ENCODE measurements at regions not wholly inside any gene's neighbourhood (a gene's known extent, or its start where the extent isn't known, plus 50 kb on each side); places are given as distances from the start of the nearest gene placed in this dataset.
"Not testable (repeated sequence)": the region's sequence is repeated elsewhere in the genome, so short reads cannot be mapped to it uniquely, and the experiment has no call there.

DNA sequence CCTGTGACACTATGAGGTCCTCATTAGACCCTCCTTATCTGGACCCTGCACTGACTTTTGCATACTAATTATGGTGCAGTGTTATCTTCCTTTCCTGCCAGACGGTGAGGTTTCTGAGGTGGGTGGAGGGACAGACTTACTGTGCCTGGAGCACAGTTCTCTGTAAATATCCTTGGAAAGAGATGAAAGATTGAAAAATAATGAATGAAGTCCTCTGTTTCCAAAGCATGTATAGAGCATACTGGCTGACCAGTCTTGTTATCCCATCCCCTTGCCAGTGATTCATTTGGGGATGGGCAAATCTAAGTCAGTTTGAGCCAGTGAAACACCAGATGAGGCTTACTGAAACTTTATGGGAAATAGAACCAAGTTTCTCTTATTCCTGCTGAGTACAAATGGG lies 152.6 kb upstream of the HDDC2 start:
- POLR2A ChIA-PET: no interaction called here
- no peak for TF ChIP-seq CTCF (IDR thresholded peaks at IDR 0.05; ENCODE audit: control extremely low read depth, extremely low read depth, low read depth, missing control alignments)
- CTCF ChIA-PET: interaction anchor here (1.4 kb wide), 1 partner anchor 7 kb away, joined by 3 read pairs; no protein-coding TSS in a partner anchor
- no peak for DNase-seq (ENCODE audit: extremely low spot score)

DNA sequence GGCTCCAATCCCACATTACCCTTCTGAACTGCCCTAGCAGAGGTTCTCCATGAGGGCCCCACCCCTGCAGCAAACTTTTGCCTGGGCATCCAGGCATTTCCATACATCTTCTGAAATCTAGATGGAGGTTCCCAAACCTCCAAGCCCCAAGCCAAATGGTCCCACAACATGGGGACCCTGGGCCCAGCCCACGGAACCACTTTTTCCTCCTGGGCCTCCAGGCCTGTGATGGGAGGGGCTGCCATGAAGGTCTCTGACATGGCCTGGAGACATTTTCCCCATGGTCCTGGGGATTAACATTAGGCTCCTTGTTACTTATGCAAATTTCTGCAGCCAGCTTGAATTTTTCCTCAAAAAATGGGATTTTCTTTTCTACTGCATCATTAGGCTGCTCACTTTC lies 156.7 kb upstream of the HDDC2 start:
- POLR2A ChIA-PET; CTCF ChIA-PET; DNase-seq (ENCODE audit: extremely low spot score): not testable (repeated sequence)

GRCh38 chr6:125465332-125465731 lies 163.6 kb upstream of the HDDC2 start:
- DNase-seq (ENCODE audit: extremely low spot score); POLR2A ChIA-PET; CTCF ChIA-PET: not testable (repeated sequence)

DNA sequence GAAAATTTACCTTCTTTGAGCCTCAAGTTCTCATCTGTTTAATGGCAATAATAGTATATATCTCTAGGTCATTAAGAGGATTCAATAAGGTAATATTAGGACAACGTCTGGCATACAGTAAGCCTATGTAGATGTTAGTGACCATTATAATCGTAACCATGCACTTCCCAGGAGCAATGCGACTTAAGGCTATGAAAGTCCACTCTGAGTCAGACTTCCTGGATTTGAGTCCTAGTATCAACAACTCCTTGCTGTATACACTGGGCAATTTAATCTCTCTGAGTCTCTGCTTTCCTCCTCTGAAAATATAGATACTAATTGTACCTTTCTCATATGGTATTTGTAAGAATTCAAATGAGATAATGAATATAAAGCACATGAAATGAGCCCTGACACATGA lies 168.1 kb upstream of the HDDC2 start:
- ChIA-PET CTCF (interaction anchor here (1.3 to 1.4 kb wide), 2 partner anchors 11 to 13 kb away, joined by 4 read pairs; no protein-coding TSS in a partner anchor), POLR2A (no interaction called here)
- DNase-seq (ENCODE audit: extremely low spot score): no peak
- TF ChIP-seq CTCF (IDR thresholded peaks at IDR 0.05; ENCODE audit: control extremely low read depth, extremely low read depth, low read depth, missing control alignments): no peak

DNA sequence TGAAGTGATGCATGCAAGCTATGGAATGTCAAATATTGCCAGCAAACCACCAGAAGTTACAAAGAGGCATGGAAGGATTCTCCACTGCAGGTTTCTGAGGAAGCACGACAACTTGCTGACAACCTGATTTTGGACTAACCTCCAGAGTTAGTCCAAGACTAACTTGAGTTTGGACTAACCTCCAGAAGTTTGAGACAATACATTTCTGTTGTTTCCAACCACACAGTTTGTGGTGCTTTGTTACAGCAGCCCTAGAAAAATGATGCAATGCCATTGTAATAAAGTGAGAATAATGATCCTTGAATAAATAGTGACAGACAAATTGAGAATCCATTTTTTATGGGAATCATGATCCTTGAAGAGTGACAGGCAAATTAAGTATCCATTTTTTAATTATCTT lies 169.9 kb upstream of the HDDC2 start:
- ChIA-PET POLR2A (no interaction called here), CTCF (no interaction called here)
- no peak for DNase-seq (ENCODE audit: extremely low spot score)
- TF ChIP-seq CTCF (IDR thresholded peaks at IDR 0.05; ENCODE audit: control extremely low read depth, extremely low read depth, low read depth, missing control alignments): no peak

- DNase-seq (ENCODE audit: extremely low spot score): no peak
- ChIA-PET POLR2A (no interaction called here), CTCF (no interaction called here)
- TF ChIP-seq CTCF (IDR thresholded peaks at IDR 0.05; ENCODE audit: control extremely low read depth, extremely low read depth, low read depth, missing control alignments): no peak
Observed at GRCh38 chr6:125474061-125474460, 172.3 kb upstream of the HDDC2 start.

DNA sequence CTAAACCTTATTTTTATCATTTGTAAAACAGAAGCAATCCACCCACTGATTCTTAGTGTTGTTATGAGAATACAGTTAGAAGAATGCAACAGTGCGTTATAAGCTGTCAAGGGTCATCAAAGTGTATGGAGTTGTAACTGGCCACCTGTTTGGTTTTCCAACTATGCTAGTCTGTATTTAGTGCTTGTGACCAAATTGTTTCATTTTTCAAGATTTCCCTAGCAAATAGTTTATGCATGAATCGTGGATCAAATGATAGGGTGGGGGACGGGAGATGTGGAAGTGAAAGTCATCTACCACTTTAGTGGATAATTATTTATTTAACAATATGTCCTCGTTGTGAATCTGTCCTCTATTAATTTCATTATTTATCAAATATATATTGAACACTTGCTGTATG lies 175.4 kb upstream of the HDDC2 start:
- no peak for DNase-seq (ENCODE audit: extremely low spot score)
- TF ChIP-seq CTCF (IDR thresholded peaks at IDR 0.05; ENCODE audit: control extremely low read depth, extremely low read depth, low read depth, missing control alignments): no peak
- CTCF ChIA-PET: no interaction called here
- POLR2A ChIA-PET: no interaction called here

DNA sequence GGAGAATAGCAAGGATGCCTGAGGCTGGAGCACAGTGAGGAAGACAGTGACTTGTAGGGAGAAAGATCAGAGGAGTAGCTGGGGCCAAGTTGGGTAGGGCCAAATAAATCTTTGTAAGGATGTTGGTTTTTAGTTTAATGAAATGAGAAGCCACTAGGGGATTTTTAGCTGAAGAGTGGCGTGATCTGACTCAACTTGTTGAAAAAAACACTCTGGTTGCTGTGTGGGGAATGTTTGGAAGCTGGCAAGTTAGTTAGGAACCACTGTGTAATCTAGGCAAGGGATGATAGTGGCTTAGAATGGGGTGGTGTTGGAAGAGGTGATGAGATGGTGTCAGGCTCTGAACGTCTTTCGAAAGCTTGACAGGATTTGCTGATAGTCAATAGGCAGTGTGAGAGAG lies 176.1 kb upstream of the HDDC2 start:
- ChIA-PET CTCF (interaction anchor here (0.7 to 1.2 kb wide), 2 partner anchors 9 to 54 kb away, joined by 3 read pairs; no protein-coding TSS in a partner anchor), POLR2A (no interaction called here)
- no peak for DNase-seq (ENCODE audit: extremely low spot score)
- TF ChIP-seq CTCF (IDR thresholded peaks at IDR 0.05; ENCODE audit: control extremely low read depth, extremely low read depth, low read depth, missing control alignments): no peak
